Dermis microvascular lymphatic vessel endothelial cell (primary cell): ENCODE measurements at regions not wholly inside any gene's neighbourhood (a gene's known extent, or its start where the extent isn't known, plus 50 kb on each side); places are given as distances from the start of the nearest gene placed in this dataset.

ENCODE experiments used
- DNase-seq, 2 donors: peaks; one replicate each; pipeline versions ENCODE4 v3.0.0 to v3.0.0-alpha.2; 2010; ENCODE audit warnings: low read depth in 2 of 2

DNA sequence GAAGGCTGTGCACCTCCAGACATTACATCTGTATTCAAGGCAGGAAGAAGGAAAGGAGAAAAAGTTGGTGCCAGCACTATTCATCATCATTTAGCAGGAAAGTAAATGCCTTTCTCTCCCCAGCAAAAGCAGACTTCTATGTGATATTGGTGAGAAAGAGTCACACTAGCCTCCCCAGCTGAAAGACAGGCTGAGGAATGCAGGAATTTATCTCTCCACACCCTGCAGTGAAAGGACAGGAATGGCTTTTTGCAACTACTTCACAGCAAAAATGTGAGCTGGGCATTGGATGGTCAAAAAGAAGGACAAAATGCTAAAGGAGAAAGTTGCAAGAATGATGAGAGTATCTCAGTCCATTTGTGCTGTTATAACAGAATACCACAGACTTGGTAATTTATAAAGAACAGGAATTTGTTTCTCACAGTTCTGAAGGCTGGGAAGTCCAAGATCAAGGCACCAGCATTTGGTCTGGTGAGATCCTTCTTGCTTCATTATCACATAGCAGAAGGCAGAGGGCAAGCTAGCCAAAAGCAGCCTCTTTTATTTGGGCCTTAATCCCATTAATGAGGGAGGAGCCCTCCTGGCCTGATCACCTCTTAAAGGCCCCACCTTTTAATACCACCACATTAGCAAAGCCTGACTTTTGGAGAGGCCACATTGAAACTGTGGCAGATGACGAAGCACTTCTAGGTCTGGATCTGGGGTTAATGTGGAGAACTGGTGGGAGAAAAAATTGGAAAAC lies 388.1 kb upstream of the SLC14A2 start:
- no peak for DNase-seq

DNA sequence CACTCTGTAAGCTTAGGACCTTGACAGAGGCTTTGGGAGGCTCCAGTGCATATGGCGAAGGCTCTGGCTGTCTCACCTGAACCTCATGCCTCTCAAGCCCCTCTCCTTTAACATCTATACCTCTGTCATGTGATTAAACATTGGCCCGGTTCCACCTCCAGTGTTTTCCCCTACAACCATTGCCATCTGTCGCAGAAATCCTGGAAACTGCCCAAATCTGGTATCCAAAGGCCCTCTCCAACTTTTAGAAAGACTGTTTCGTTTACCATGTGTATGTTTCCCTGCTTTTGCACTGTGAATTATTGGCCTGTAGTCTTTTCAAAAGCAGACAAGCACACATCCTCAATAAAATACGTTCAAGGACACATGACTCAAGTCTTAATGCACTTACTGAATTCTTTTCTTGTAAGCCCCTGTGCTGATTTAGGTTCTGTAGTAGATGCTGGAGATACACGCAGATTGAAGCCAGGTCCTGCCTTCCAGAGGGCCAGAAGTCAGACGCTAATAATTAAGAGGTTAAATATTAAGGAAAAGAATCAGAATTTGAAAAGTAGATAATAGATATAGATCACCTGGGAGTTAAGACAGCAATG lies 386.4 kb upstream of the SLC14A2 start:
- DNase-seq: no peak

DNA sequence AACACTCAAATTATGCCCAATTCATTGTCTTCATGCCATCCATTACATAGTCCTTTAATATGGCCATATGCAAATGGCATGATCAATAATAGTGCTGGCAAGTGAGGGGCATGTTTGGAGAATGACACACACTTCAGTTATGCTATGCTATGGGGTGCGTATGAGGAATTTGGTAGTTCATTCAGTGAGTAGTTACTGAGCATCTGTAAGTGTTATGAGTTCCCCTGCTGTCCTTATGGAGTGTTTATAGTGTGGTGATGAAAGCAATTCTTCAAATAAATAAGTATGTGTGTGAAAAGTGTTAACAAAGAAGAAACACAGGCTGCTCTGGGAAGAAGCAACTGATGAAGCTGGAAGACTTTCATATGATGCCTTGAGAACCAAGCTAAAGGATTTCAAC lies 383.7 kb upstream of the SLC14A2 start:
- DNase-seq: no peak

DNA sequence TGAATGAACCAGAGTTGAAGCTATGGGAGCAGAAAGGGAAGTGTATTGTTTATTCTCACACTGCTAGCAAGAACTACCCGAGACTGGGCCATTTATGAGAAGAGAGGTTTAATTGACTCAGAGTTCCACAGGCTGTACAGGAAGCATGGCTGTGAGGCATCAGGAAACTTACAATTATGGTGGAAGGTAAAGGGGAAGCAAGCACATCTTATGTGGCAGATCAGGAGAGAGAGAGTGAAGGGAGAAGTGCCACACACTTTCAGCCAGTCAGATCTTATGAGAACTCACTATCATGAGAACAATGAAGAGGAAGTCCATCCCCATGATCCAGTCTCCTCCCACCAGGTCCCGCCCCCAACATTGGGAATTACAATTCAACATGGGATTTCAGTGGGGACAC lies 383.2 kb upstream of the SLC14A2 start:
- DNase-seq: no peak

DNA sequence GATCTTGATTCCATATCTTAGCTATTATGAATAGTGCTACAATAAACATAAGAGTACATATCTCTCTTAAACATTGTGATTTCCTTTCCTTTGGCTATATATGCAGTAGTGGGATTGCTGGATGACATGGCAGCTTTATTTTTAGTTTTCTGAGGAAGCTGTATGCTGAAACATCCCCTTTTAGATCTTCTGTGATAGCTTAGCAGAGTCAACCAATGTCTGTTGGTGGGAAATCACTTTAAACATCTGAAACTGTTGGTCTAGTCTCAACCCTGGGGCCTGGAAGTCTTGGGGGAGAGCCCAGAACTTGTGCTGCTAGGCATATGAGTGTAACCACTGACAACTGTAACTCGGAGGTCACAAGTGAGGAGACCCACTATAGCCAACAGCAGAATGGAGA lies 378.6 kb upstream of the SLC14A2 start:
- DNase-seq: no peak

DNA sequence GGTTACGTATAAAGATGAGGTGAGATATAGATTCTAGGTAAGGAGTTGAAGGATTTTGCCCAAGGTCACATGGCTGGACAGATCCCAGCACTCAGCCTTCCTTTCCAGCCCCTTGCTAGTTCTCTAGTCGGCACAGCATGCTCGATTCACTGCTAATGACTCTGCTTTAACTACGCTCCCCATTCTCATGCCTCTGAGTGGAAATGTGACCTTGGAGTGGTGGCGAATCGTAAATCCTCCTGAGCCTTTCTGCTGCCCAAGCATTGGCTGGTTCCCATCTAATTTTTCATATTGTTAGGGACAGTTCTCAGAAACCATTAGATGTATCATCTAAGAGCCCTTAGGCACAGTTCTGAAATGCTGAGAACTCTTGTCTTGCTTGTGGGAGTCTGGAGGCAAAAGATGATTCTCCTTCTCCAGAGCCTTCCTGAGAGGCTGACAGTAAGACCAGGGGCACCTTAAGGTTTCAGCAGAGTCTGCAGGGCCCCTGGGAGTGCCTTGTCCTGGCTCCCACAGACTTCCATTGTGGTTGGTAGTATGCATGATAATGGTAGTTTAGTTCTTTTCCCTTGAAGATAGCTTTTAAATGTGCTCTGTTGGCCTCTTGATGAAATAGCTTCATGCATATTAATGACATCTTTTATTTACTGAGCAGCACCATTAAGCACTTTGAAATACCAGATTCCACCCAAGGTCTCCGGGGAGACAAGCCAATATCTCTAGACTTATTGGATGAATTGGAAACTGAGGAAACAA lies 377.8 kb upstream of the SLC14A2 start:
- no peak for DNase-seq

DNA sequence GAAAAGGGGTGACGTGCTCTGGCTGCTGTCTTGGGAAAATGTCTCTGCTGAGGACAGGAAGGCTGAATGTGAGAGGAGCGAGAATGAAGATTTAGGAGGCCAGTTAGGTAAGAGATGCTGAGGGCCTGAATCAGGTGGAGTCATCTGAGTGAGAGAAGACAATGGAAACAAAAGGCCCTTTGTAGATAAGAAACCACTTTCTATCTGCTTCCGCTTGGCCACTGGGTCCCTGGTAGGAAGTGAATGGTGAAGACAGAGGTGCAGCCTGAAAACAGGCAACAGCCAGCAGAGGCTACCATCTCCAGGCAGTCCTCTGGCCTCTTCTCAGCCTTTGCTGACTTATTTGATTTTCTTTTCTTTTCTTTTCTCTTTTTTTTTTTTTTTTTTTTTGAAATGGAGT lies 374.0 kb upstream of the SLC14A2 start:
- DNase-seq: no peak

DNA sequence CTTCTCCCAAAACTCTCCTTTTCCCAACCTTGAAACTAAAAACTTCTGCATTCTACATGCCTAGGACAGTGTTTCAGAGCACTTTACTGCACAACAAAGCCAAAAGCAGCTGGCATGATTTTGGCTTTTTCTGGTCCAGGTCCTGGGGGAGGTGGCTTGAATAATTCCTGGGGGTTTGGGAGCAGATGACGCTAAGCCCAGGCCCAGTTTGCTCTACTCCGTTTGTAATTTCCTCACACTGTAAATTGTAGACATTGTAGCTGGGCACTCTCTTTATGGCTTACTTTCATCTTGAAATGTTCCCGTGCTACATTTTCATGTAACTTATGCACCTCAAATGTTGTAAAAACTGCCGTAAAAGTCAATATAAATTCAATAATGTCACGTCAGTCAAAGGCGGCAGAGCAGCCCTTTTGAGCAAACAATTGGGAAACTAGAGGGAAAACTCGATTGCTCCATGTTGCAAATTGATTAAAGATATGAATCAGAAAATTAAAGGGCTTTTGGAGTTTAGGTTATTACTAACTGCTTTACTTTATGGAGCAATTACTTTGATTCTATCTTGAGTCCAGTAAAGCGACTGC lies 373.2 kb upstream of the SLC14A2 start:
- no peak for DNase-seq

DNA sequence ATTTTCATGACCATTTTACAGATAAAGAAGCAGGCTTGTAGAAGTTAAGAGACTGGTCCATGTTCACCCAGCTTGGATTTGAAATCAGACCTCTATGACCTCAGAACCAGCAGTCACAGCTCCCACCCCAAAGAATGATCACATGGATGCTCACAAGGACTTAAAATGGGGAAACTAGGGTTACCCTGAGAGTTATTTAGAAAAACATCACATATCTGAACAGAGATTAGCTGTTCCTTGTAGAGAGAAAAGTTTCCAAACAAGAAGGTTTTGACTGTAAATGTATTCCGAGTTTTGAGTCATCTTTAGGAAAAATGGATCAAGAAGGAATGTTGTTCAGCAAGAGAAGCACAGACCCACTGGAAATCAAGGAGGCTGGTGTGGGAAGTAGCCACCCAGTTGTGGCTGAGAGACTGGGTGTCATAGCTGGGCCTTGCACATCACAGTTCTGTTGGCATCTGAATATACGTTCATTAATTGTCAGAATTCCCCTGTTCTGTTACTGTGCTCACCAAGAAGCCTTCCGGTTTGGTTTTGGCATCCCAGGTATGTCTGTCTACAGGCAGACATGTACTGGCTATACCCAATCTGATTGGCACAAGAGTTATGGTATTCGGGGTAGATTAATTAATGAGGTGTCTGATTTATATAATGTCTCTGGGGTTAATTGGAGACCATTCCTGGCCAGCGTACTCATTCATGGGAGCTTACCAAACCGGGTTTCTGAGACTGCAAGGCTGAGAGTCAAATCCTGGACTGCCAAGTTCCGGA lies 371.8 kb upstream of the SLC14A2 start:
- DNase-seq: no peak

DNA sequence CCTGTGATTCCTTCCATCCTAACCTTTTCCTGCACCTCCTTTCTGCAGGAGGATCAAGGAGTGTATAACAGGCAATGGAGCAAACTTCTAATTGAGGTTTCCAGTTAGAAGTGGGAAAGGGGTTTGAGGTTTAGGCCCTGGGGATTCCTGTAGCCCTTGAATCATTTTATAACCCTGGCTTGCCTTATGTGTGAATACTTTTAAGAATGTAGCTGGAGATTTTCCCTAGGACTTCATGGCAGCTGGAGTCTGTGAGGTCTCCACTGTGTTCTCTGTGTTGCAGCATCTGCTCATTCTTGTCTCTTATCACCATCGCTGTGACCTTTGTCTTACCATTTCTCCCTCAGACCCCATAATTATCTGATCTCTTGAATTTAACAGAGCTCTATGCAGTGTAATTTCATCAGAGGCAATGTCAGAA lies 370.2 kb upstream of the SLC14A2 start:
- DNase-seq: no peak

DNA sequence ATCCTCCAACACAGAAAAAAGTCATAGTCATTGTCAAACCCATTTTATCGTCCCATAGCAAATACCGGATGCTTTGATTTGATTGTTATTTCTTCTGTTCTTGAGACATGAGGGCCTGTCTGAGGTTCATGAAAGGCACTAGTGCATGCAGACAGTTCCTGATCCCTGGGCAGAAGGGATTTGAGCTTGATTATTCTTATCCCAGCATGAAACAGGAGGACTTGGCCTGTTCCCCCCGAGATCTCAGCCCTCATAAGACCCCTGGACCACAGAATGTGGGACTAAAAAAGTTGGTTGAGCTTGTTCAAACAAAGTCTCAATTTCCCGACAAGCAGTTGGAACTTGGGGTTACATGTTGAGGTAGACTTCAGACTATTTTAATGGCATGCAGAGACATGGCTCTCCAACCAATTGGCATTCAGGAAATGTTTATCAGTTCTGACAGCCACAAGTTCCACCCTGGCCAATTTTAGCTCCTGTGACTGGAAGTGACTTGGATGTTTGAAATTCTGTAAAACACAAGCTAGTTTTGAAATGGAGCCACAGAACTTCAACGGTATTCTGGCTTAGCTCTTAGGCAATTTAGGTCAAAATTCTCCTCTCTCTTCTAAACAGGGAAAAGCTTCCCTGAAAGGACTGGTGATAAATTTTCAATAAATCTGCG lies 366.9 kb upstream of the SLC14A2 start:
- DNase-seq: no peak

DNA sequence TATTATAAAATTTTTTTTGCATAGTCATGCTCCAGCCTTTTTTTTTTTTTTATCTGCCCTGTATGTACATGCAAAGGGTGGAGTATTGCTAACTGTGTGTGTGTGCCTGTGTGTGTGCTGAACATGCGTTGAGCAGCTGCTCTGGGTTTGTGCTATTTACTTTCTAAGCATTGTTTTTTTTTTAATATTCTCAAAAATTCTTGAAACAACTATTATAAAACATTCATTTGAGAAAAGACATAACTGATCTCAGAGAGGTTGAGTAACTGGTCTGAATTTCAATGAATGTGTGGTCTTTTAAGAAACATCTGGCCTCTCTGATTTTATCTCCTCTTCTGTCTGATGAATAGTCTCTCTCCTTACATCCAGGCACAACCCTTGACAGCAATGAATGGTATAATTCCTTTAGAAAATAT lies 366.0 kb upstream of the SLC14A2 start:
- DNase-seq: no peak

DNA sequence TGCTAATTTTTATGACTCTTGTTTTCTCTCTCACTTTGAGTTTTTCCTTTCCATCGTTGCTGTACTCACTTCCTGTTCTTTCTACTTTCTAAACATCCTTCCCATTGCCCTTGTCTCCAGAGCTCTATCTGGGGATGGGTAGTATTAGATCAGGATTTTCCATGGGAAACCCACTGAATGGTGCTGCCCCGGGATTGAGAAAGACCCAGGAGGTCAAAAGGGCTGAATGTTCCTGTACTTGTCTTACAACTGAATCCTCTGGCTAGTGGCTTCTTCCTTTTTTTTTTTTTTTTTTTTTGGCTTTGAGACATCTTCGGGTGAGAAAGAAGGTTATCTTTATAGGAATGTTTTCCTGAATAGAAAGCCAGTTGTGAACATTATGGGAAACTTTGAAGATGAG lies 364.8 kb upstream of the SLC14A2 start:
- DNase-seq: no peak

DNA sequence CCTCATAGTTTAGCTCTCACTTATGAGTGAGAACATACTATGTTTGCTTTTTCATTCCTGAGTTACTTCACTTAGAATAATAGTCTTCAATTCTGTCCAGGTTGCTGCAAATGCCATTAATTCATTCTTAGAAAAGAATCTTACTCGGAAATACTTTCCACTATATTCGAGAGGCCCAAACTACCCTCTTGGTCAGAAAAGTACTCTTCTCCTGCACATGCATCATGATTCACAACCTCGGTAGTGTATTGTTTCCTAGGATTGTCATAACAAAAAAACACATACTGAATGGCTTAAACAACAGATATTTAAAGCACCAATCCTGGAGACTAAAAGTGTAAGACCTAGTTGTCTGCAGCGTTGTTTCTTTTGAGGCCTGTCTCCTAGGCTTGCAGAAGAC lies 364.0 kb upstream of the SLC14A2 start:
- no peak for DNase-seq

DNA sequence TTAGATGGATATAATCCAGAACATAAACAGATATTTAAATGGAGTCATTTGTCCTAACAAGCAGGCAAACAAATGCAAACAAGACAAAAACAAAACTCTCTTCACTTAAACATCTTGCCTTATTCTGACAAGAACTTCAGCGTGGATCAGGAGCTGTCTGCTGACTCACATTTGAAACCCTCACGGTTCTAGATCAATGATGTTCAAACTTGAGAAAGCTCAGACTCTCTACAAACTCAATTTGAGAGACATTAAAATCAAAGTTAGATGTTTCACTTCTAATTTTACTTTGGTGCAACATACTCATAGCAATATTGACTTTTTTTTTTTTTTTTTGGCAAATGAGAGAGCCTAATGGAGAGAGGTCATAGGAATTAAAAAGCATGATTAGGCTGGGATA lies 362.8 kb upstream of the SLC14A2 start:
- no peak for DNase-seq

DNA sequence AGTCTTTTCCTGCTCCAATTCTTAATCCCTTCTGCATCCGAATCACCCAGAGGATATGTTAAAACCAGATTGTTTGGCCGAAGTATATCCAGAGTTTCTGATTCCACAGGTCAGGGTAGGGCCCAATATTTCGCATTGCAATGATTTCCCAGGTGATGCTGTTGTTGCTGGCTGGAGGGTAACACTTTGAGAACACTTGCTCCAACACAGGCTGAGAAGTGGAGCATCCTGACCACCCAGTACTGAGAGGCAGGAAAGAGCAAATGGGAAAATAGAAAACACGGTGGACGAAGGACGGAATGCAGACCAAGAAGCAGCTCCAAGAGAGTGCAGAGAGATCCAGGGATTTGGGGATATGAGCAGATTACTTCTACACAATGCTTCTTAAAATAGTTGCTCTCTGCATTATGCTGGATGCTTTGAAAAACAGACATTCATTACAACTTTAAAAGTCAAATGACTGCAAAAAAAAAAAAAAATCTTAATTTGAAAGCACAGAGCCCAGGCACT lies 362.2 kb upstream of the SLC14A2 start:
- no peak for DNase-seq

DNA sequence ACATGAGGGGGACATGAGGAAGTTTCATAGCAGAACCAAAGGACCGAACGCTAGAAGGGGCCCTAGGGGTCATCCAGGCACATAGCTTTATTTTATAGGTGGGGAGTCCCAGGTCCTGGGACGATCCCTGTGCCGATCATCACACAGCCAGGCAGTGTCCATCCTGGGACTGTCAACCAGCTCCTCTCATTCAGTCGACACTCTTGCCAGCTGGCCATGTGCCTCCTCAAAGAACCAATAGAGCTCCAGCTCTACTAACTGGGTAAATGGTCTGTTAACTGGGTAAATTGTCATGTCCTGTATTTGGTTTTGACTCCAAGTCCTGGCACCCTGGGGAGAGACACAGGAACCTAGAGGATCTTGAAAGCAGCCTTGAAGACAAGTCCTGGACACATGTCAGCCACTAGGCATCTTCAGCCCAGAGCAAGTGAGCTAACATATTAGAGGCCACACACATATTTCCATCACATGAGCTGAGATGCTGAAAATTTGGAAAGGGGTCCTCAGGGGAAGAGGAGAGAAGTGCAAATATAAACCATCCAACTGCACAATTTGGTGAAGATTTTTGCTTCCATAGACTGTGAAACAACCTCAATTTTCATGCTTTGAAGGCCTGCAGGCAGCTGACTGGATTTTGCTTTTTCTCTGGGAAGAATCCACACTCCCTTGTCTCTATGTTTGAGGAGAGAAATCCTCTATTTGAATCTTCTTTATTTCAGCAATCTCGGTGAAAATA lies 361.1 kb upstream of the SLC14A2 start:
- DNase-seq: no peak

DNA sequence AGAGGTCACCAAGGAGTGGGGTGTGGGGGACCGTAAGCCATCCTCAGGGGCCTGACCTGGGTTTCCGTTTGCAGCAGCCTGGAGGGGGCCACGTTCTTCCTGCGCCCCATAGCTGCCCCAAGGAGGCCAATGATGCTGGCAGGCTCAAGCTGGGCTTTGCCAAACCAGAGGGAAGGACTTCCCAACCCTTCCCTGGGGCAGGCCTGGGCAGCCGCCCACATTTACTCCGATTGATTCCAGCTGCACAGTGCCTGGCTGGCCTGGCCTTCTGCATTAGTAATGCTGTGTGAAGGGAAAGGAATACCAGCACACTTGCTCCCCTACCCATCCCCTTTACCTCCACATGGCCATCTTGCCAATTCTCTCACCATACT lies 360.6 kb upstream of the SLC14A2 start:
- no peak for DNase-seq

DNA sequence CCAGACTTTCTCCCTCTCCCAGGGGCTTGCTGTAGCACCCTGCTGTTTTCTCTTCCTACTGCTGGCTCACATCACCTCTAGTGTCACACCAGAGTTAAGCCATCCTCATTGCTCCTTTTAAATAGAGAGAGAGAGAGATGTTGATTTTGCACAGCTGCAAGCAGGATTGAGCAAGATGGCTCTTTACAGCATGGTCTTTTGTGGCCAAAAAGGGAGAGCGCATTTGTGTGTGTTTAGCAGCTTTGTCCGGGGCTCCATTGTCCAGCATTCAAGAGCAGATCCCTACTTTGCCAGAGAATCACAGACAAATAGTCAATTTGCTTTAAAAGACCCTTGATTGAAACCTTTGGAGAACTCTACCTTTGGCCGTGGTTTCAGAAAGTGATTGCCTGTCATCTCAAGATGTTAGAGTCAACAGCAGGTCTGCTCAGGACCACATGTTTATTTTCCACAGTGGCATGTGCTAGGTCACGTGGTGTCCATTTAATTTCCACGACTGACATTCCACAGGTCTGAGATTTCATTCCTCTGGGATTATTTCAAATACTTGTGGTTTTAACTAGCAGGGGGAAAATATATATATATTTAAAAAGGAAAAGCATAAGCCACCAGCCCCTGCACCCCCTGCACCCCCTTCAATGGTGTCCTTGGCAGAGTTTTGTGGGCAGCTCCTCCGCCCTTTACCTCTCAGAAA lies 359.9 kb upstream of the SLC14A2 start:
- DNase-seq: no peak

DNA sequence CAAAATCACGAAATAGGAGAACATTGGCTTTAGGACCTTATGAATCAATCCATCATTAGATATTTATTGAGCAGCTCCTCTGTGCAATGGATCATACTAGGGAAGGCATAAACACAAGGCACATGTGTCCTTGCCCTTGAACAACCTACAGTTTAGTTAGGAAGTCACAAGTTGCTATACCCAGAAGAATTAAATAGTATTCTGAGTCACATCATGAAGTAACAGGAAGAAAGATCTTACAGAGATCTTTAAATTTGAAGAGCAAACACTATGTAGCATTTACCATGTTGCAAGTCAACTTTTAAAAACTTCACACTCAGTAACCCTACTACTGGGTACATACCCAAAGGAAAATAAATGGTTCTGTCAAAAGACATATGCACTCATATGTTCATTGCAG lies 355.2 kb upstream of the SLC14A2 start:
- DNase-seq: no peak
